ENCODE measurements at regions not wholly inside any gene's neighbourhood (a gene's known extent, or its start where the extent isn't known, plus 50 kb on each side); places are given as distances from the start of the nearest gene placed in this dataset.
A peak's percentile ranks its signal among the peaks of the same experiment; 100 is the strongest.

DNA sequence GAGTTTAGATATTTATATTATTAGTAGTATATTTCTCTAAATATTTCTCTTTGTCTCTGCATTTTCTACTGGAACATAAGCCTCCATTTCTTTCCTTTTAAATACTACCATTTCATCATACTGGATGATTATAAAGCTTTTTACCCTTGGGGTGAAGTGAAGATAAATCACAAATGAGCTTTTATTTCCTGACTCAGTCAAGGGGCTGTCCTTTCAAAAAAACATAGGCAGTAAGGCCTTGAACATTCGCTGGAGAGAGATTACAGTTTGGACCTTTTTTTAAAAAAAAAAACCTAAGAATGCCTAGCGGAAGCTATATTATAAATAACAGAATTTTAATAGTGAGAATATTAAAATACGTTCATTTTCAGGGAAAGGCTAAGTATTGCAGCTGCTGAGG lies 268.8 kb upstream of the PCDH9 start (continued):
- TF ChIP-seq ZBTB40 (IDR thresholded peaks at IDR 0.05; ENCODE audit: borderline replicate concordance), result no peak
- TF ChIP-seq CBX3 (IDR thresholded peaks at IDR 0.05; ENCODE audit: borderline replicate concordance, low read depth), result no peak
- no peak for TF ChIP-seq ATF2 (IDR thresholded peaks at IDR 0.05; ENCODE audit: low read length)

GRCh38 chr13:67493835-67494234 lies 263.7 kb upstream of the PCDH9 start:
- no peaks in the 10 kb centered on the region for H3K27me3 ChIP-seq (replicated peaks in 1 of 2; ENCODE audit: control insufficient read depth in 2 of 2, insufficient read depth in 2 of 2, low read length in 1 of 2)
- SMC1A ChIA-PET (ENCODE audit: uncharacterized antibody, unreplicated experiment), result no interaction called here
- in situ Hi-C loops (cut with MboI), result no loop called here
- BruUV-seq (replicated peaks), result no TSS peak
- intact Hi-C loops (cut with micrococcal nuclease; ENCODE audit: unreplicated experiment), result no loop called here
- POLR2A ChIA-PET, result no interaction called here
- no peaks in the 10 kb centered on the region for H3K79me2 ChIP-seq (ENCODE audit: control insufficient read depth, insufficient read depth, low read length)
- 6% methylated on average over 1 of the region's 1 CpG for WGBS (ENCODE audit: insufficient coverage, insufficient replicate concordance, low lambda C conversion rate, missing lambda C conversion rate)
- H3K9me3 ChIP-seq (replicated peaks; ENCODE audit: control insufficient read depth, insufficient read depth, low read length), result no peaks in the 10 kb centered on the region
- RAD21 ChIA-PET (ENCODE audit: unreplicated experiment), result no interaction called here
- H2AFZ ChIP-seq (ENCODE audit: control insufficient read depth, low read depth, low read length), result no peak overlapping the region
- no peak overlapping the region for H3K9ac ChIP-seq (ENCODE audit: control insufficient read depth, insufficient read depth, low read length)
- DNase-seq (ENCODE audit: low read depth, low spot score) (no peak), FAIRE-seq (no peak), ATAC-seq (peak; percentile 22; the same call in 1 of the 3 replicates)
- H3K4me1 ChIP-seq (ENCODE audit: control insufficient read depth, insufficient read depth, low read length), result no peaks in the 10 kb centered on the region
- H3K36me3 ChIP-seq (ENCODE audit: control insufficient read depth in 2 of 2, insufficient read depth in 2 of 2, low read length in 1 of 2), result no peaks in the 10 kb centered on the region
- no peak overlapping the region for H3K4me2 ChIP-seq (ENCODE audit: control insufficient read depth, insufficient read depth)
- no peak overlapping the region for H3K27ac ChIP-seq (ENCODE audit: control insufficient read depth, insufficient read depth)
- CTCF ChIA-PET, result no interaction called here
- no peaks in the 10 kb centered on the region for H4K20me1 ChIP-seq (ENCODE audit: control insufficient read depth, insufficient read depth)
- no peak overlapping the region for H3K4me3 ChIP-seq
- TF ChIP-seq CREB1 (IDR thresholded peaks at IDR 0.05; ENCODE audit: low read depth) (no peak), MEF2B (IDR thresholded peaks at IDR 0.05; ENCODE audit: partially characterized antibody, poor library complexity, severe bottlenecking) (no peak), KLF5 (IDR thresholded peaks at IDR 0.05; ENCODE audit: partially characterized antibody) (no peak), BCLAF1 (IDR thresholded peaks at IDR 0.05) (no peak), YY1 (IDR thresholded peaks at IDR 0.05; ENCODE audit: low read depth, low read length) (no peak), CTCF (IDR thresholded peaks at IDR 0.05 in 2 of 3, conservative IDR thresholded peaks at IDR 0.05 in 1 of 3; ENCODE audit: control insufficient read depth in 2 of 3, extremely low read depth in 1 of 3, insufficient read depth in 1 of 3, low read depth in 3 of 3, low read length in 3 of 3) (no peak), MTA2 (IDR thresholded peaks at IDR 0.05; ENCODE audit: low read depth) (no peak), HSF1 (IDR thresholded peaks at IDR 0.05; ENCODE audit: low read depth, low read length) (no peak)
